HEK293 (cell line): ENCODE measurements at regions not wholly inside any gene's neighbourhood (a gene's known extent, or its start where the extent isn't known, plus 50 kb on each side); places are given as distances from the start of the nearest gene placed in this dataset.

ENCODE experiments used
- CTCF ChIA-PET: fragments of 350-600 bp; formaldehyde crosslinking; extraction: SDS; loops from one replicate; lab custom pipeline; 2021; ENCODE audit warnings: antibody characterized with exemption; lab: Yijun Ruan, JAX
- POLR2A ChIA-PET: fragments of 300-600 bp; formaldehyde crosslinking; extraction: SDS; loops from one replicate; lab custom pipeline; 2020; ENCODE audit warnings: antibody characterized with exemption, inconsistent platforms; lab: Yijun Ruan, JAX
- H3K27ac ChIP-seq: fragments of 200-500 bp; sonication (Bioruptor generic); 2 replicates; pipeline ENCODE4 v1.5.1; 2014; ENCODE audit warnings: low read depth, low read length, control low read depth, inconsistent platforms; ENCODE audit errors: extremely low read depth
- H3K36me3 ChIP-seq, 2 experiments: fragments of 200-500 bp in 1 of 2; sonication (Bioruptor generic) in 1 of 2; 1 replicate in 1 of 2; 2 replicates in 1 of 2; pipeline ENCODE4 v1.5.1; 2014 to 2017; ENCODE audit warnings: inconsistent platforms in 2 of 2, low read length in 2 of 2; ENCODE audit not compliant: control insufficient read depth in 2 of 2, insufficient read depth in 1 of 2
- H3K4me1 ChIP-seq: fragments of 200-500 bp; sonication (Bioruptor generic); 2 replicates; pipeline ENCODE4 v1.5.1; 2014; ENCODE audit warnings: mild to moderate bottlenecking, low read length, inconsistent platforms; ENCODE audit not compliant: control insufficient read depth, insufficient read depth
- H3K4me3 ChIP-seq: 2 replicates; pipeline ENCODE4 v1.5.1; 2011; ENCODE audit warnings: low read depth, mild to moderate bottlenecking, control low read depth, low read length, moderate library complexity
- H3K9me3 ChIP-seq: fragments of 200-500 bp; sonication (Bioruptor generic); 2 replicates; pipeline ENCODE4 v1.5.1; 2014; ENCODE audit warnings: low read depth, low read length, inconsistent platforms; ENCODE audit not compliant: control insufficient read depth, insufficient read depth
- CTCF ChIP-seq: fragments of 450-650 bp; formaldehyde crosslinking; IDR thresholded peaks from 2 replicates; pipeline ENCODE4 v1.5.1; 2016; ENCODE audit warnings: missing biosample characterization, missing genetic modification characterization
- GLIS1 ChIP-seq: fragments of 450-650 bp; formaldehyde crosslinking; IDR thresholded peaks from 2 replicates; pipeline ENCODE4 v1.5.1; 2016; ENCODE audit warnings: missing biosample characterization, missing genetic modification characterization
- KLF10 ChIP-seq: fragments of 450-650 bp; IDR thresholded peaks from 2 replicates; pipeline ENCODE4 v1.5.1; 2018; ENCODE audit warnings: missing biosample characterization, mild to moderate bottlenecking, missing genetic modification characterization
- KLF17 ChIP-seq: fragments of 450-650 bp; formaldehyde crosslinking; IDR thresholded peaks from 2 replicates; pipeline ENCODE4 v1.5.1; 2016; ENCODE audit warnings: missing biosample characterization, missing genetic modification characterization
- KLF8 ChIP-seq: fragments of 450-650 bp; formaldehyde crosslinking; IDR thresholded peaks from 2 replicates; pipeline ENCODE4 v1.5.1; 2016; ENCODE audit warnings: missing biosample characterization, missing genetic modification characterization
- PRDM1 ChIP-seq: fragments of 450-650 bp; formaldehyde crosslinking; IDR thresholded peaks from 2 replicates; pipeline ENCODE4; 2016; ENCODE audit warnings: missing biosample characterization, missing genetic modification characterization
- PRDM10 ChIP-seq: fragments of 450-650 bp; formaldehyde crosslinking; IDR thresholded peaks from 2 replicates; pipeline ENCODE4 v1.5.1; 2016; ENCODE audit warnings: missing biosample characterization, missing genetic modification characterization
- REST ChIP-seq: fragments of 450-650 bp; formaldehyde crosslinking; IDR thresholded peaks from 2 replicates; pipeline ENCODE4 v1.5.1; 2016; ENCODE audit warnings: missing biosample characterization, missing genetic modification characterization
- SALL2 ChIP-seq: fragments of 450-650 bp; formaldehyde crosslinking; IDR thresholded peaks from 2 replicates; pipeline ENCODE4 v1.5.0; 2017; ENCODE audit warnings: missing biosample characterization, mild to moderate bottlenecking, missing genetic modification characterization, borderline replicate concordance
- YY1 ChIP-seq: fragments of 450-650 bp; formaldehyde crosslinking; IDR thresholded peaks from 2 replicates; pipeline ENCODE4 v1.5.1; 2018; ENCODE audit warnings: missing biosample characterization, missing genetic modification characterization
- ZBTB6 ChIP-seq: fragments of 450-650 bp; formaldehyde crosslinking; IDR thresholded peaks from 2 replicates; pipeline ENCODE4 v1.5.1; 2017; ENCODE audit warnings: missing biosample characterization, missing genetic modification characterization
- ZIC2 ChIP-seq: fragments of 450-650 bp; formaldehyde crosslinking; IDR thresholded peaks from 2 replicates; pipeline ENCODE4 v1.5.1; 2016; ENCODE audit warnings: missing biosample characterization, missing genetic modification characterization
- ZNF140 ChIP-seq: fragments of 450-650 bp; formaldehyde crosslinking; IDR thresholded peaks from 2 replicates; pipeline ENCODE4 v1.5.1; 2016; ENCODE audit warnings: missing biosample characterization, missing genetic modification characterization
- ZNF175 ChIP-seq: fragments of 450-650 bp; formaldehyde crosslinking; IDR thresholded peaks from 2 replicates; pipeline ENCODE4 v1.5.1; 2016; ENCODE audit warnings: missing biosample characterization, missing genetic modification characterization
- ZNF202 ChIP-seq: fragments of 450-650 bp; formaldehyde crosslinking; IDR thresholded peaks from 2 replicates; pipeline ENCODE4 v1.5.1; 2016; ENCODE audit warnings: missing biosample characterization, missing genetic modification characterization, borderline replicate concordance
- ZNF24 ChIP-seq: fragments of 450-650 bp; formaldehyde crosslinking; IDR thresholded peaks from 2 replicates; pipeline ENCODE4 v1.5.1; 2016; ENCODE audit warnings: missing biosample characterization, missing genetic modification characterization
- ZNF280C ChIP-seq: fragments of 450-650 bp; formaldehyde crosslinking; IDR thresholded peaks from 2 replicates; pipeline ENCODE4 v1.5.1; 2016; ENCODE audit warnings: missing biosample characterization, missing genetic modification characterization
- ZNF560 ChIP-seq: fragments of 450-650 bp; formaldehyde crosslinking; IDR thresholded peaks from 2 replicates; pipeline ENCODE4 v1.5.1; 2017; ENCODE audit warnings: missing biosample characterization, missing genetic modification characterization, borderline replicate concordance
- ZNF580 ChIP-seq: fragments of 450-650 bp; formaldehyde crosslinking; IDR thresholded peaks from 2 replicates; pipeline ENCODE4 v1.5.1; 2016; ENCODE audit warnings: missing biosample characterization, missing genetic modification characterization
- ZNF660 ChIP-seq: fragments of 450-650 bp; IDR thresholded peaks from 2 replicates; pipeline ENCODE4 v1.5.1; 2018; ENCODE audit warnings: missing biosample characterization, mild to moderate bottlenecking, missing genetic modification characterization
- ZNF768 ChIP-seq: fragments of 450-650 bp; formaldehyde crosslinking; IDR thresholded peaks from 2 replicates; pipeline ENCODE4 v1.5.1; 2018; ENCODE audit warnings: missing biosample characterization, mild to moderate bottlenecking, missing genetic modification characterization
- ZNF776 ChIP-seq: fragments of 450-650 bp; formaldehyde crosslinking; IDR thresholded peaks from 2 replicates; pipeline ENCODE4 v1.5.0; 2017; ENCODE audit warnings: missing biosample characterization, missing genetic modification characterization, borderline replicate concordance
- ZNF837 ChIP-seq: fragments of 450-650 bp; formaldehyde crosslinking; IDR thresholded peaks from 2 replicates; pipeline ENCODE4 v1.5.1; 2016; ENCODE audit warnings: missing biosample characterization, missing genetic modification characterization
- ZSCAN5A ChIP-seq: fragments of 450-650 bp; formaldehyde crosslinking; IDR thresholded peaks from 2 replicates; pipeline ENCODE4 v1.5.1; 2016; ENCODE audit warnings: missing biosample characterization, missing genetic modification characterization

- H3K27ac ChIP-seq, result no peak overlapping the region
- H3K4me3 ChIP-seq, result no peak overlapping the region
- 0 out of 2 replicates have a peak, but pooled peaks cover 2% of the 10 kb centered on the region for H3K4me1 ChIP-seq
- H3K9me3 ChIP-seq, result no peaks in the 10 kb centered on the region
- no peaks in the 10 kb centered on the region for H3K36me3 ChIP-seq
- POLR2A ChIA-PET, result no interaction called here
- CTCF ChIA-PET, result no interaction called here
- TF ChIP-seq KLF17 (tag by site-specific recombination) (no peak), ZNF837 (tag by site-specific recombination) (no peak), ZNF24 (tag by site-specific recombination) (no peak), PRDM10 (tag by site-specific recombination) (no peak), ZNF202 (tag by site-specific recombination) (no peak), PRDM1 (tag by site-specific recombination) (no peak), ZNF580 (tag by site-specific recombination) (no peak), ZNF560 (tag by site-specific recombination) (no peak), ZNF175 (no peak), ZNF140 (tag by site-specific recombination) (no peak), ZNF660 (tag by site-specific recombination) (peak; percentile 92), ZSCAN5A (tag by site-specific recombination) (no peak), ZNF768 (tag by site-specific recombination) (no peak), GLIS1 (tag by site-specific recombination) (no peak), ZNF280C (tag by site-specific recombination) (no peak), ZBTB6 (tag by site-specific recombination) (no peak), SALL2 (tag by site-specific recombination) (0 out of 2 replicates have a peak, but pooled peaks have one; percentile 13), CTCF (tag by site-specific recombination) (no peak), ZNF776 (tag by site-specific recombination) (no peak), KLF8 (tag by site-specific recombination) (no peak), ZIC2 (tag by site-specific recombination) (peak; percentile 39), REST (no peak), YY1 (tag by site-specific recombination) (no peak), KLF10 (no peak)
Measured at GRCh38 chr14:93859957-93860356, 67.2 kb upstream of the FAM181A start.
